Liver (tissue), 8 donors: ENCODE measurements at regions not wholly inside any gene's neighbourhood (a gene's known extent, or its start where the extent isn't known, plus 50 kb on each side); places are given as distances from the start of the nearest gene placed in this dataset.

Experiments used
- DNase-seq: peaks from one replicate; pipeline ENCODE4 v3.0.0-alpha.2; 2017; ENCODE audit warnings: low spot score
- H3K27ac ChIP-seq, 2 donors: one replicate each; pipeline ENCODE4 v1.7.0; 2013; ENCODE audit warnings: inconsistent platforms in 2 of 2, low read length in 2 of 2, control low read depth in 1 of 2, low read depth in 1 of 2, mild to moderate bottlenecking in 1 of 2
- H3K27me3 ChIP-seq, 4 donors: one replicate each; pipeline versions ENCODE4 v1.6.1 to v1.7.0; 2013; ENCODE audit warnings: low read length in 3 of 4, inconsistent platforms in 1 of 4, mild to moderate bottlenecking in 1 of 4, moderate library complexity in 1 of 4; ENCODE audit not compliant: control insufficient read depth in 4 of 4, insufficient read depth in 4 of 4
- H3K36me3 ChIP-seq, 4 donors: one replicate each; pipeline versions ENCODE4 v1.6.1 to v1.7.0; 2013; ENCODE audit warnings: low read length in 3 of 4, mild to moderate bottlenecking in 3 of 4, low read depth in 1 of 4, moderate library complexity in 1 of 4; ENCODE audit not compliant: control insufficient read depth in 4 of 4, insufficient read depth in 3 of 4
- H3K4me1 ChIP-seq, 4 donors: one replicate each; pipeline versions ENCODE4 v1.6.1 to v1.7.0; 2013; ENCODE audit warnings: low read length in 3 of 4, mild to moderate bottlenecking in 3 of 4, moderate library complexity in 1 of 4; ENCODE audit not compliant: control insufficient read depth in 4 of 4, insufficient read depth in 4 of 4
- H3K4me3 ChIP-seq, 3 donors: one replicate each; pipeline versions ENCODE4 v1.6.1 to v1.7.0; 2013; ENCODE audit warnings: low read length in 3 of 3, control low read depth in 1 of 3, low read depth in 1 of 3, mild to moderate bottlenecking in 1 of 3
- H3K9ac ChIP-seq, 2 donors: one replicate each; pipeline ENCODE4 v1.7.0; 2013; ENCODE audit warnings: low read length in 2 of 2, mild to moderate bottlenecking in 2 of 2, moderate library complexity in 2 of 2, control low read depth in 1 of 2, low read depth in 1 of 2
- H3K9me3 ChIP-seq, 4 donors: one replicate each; pipeline versions ENCODE4 v1.6.1 to v1.7.0; 2013; ENCODE audit warnings: low read length in 3 of 4; ENCODE audit not compliant: control insufficient read depth in 4 of 4
- CTCF ChIP-seq: fragments of 150-350 bp; IDR thresholded peaks from 2 replicates; pipeline ENCODE4 v1.5.1; 2017; ENCODE audit warnings: improper control_type of control experiment, low read depth, low read length; ENCODE audit not compliant: missing input control
- FOXA1 ChIP-seq: IDR thresholded peaks from 2 replicates; pipeline ENCODE4 v1.6.1; 2016; ENCODE audit warnings: antibody characterized with exemption
- FOXA2 ChIP-seq: IDR thresholded peaks from 2 replicates; pipeline ENCODE4 v1.6.1; 2016; ENCODE audit warnings: antibody characterized with exemption
- GABPA ChIP-seq, 2 donors: IDR thresholded peaks in 1 of 2; conservative IDR thresholded peaks in 1 of 2; 2 replicates each; pipeline ENCODE4 v1.6.1; 2016; ENCODE audit warnings: antibody characterized with exemption in 2 of 2, mild to moderate bottlenecking in 1 of 2, moderate library complexity in 1 of 2
- HNF4A ChIP-seq, 2 donors: conservative IDR thresholded peaks; 2 replicates each; pipeline ENCODE4 v1.6.1; 2016; ENCODE audit warnings: antibody characterized with exemption in 2 of 2, mild to moderate bottlenecking in 2 of 2
- HNF4G ChIP-seq: IDR thresholded peaks from 2 replicates; pipeline ENCODE4 v1.6.1; 2016; ENCODE audit warnings: antibody characterized with exemption
- JUND ChIP-seq, 2 donors: IDR thresholded peaks; 2 replicates each; pipeline ENCODE4 v1.6.1; 2016; ENCODE audit warnings: antibody characterized with exemption in 2 of 2
- MAX ChIP-seq: IDR thresholded peaks from 2 replicates; pipeline ENCODE4 v1.6.1; 2016; ENCODE audit warnings: antibody characterized with exemption
- NR2F2 ChIP-seq: IDR thresholded peaks from 2 replicates; pipeline ENCODE4 v1.6.1; 2016; ENCODE audit warnings: antibody characterized with exemption
- RAD21 ChIP-seq, 2 donors: IDR thresholded peaks; 2 replicates each; pipeline ENCODE4 v1.6.1; 2016; ENCODE audit warnings: antibody characterized with exemption in 2 of 2, mild to moderate bottlenecking in 2 of 2
- REST ChIP-seq: IDR thresholded peaks from 2 replicates; pipeline ENCODE4 v1.6.1; 2016; ENCODE audit warnings: antibody characterized with exemption, mild to moderate bottlenecking
- TAF1 ChIP-seq: conservative IDR thresholded peaks from 2 replicates; pipeline ENCODE4 v1.6.1; 2016; ENCODE audit warnings: antibody characterized with exemption, mild to moderate bottlenecking
- YY1 ChIP-seq: IDR thresholded peaks from 2 replicates; pipeline ENCODE4 v1.6.1; 2016; ENCODE audit warnings: antibody characterized with exemption, mild to moderate bottlenecking
- ZBTB33 ChIP-seq: IDR thresholded peaks from 2 replicates; pipeline ENCODE4 v1.6.1; 2016; ENCODE audit warnings: antibody characterized with exemption
- WGBS: extraction: QIAGEN DNeasy Blood & Tissue Kit; methylation state at CpG from one replicate; pipeline ENCODE4 v1.1.7; 2013; 5-methylcytosine and 5-hydroxymethylcytosine counted together
- donor health status: healthy.
- donor health status: healthy.
- donor health status: healthy.
- donor health status: healthy.
- donor health status: healthy.

GRCh38 chr3:81927811-81928210 lies 166.4 kb upstream of the GBE1 start (continued):
- TF ChIP-seq HNF4A (conservative IDR thresholded peaks at IDR 0.05) (no peak), FOXA1 (no peak), MAX (no peak), TAF1 (no peak), HNF4G (no peak), YY1 (no peak)

GRCh38 chr3:81925385-81925784 lies 163.9 kb upstream of the GBE1 start:
- H3K4me3 ChIP-seq = no peak overlapping the region
- DNase-seq = no peak
- H3K4me1 ChIP-seq = no peaks in the 10 kb centered on the region
- H3K27me3 ChIP-seq = no peaks in the 10 kb centered on the region
- H3K9ac ChIP-seq = no peak overlapping the region
- H3K9me3 ChIP-seq = no peaks in the 10 kb centered on the region
- no peaks in the 10 kb centered on the region for H3K36me3 ChIP-seq
- H3K27ac ChIP-seq = no peak overlapping the region
- no peak for TF ChIP-seq ZBTB33
- TF ChIP-seq MAX = no peak
- no peak for TF ChIP-seq GABPA (IDR thresholded peaks at IDR 0.05 in 1 of 2, conservative IDR thresholded peaks at IDR 0.05 in 1 of 2)
- no peak for TF ChIP-seq CTCF
- TF ChIP-seq NR2F2 = no peak

- TF ChIP-seq HNF4A (conservative IDR thresholded peaks at IDR 0.05) (no peak), REST (no peak), RAD21 (IDR thresholded peaks at IDR 0.05) (no peak), FOXA2 (no peak), JUND (IDR thresholded peaks at IDR 0.05) (no peak)
- Histone ChIP-seq H3K4me3 (no peak overlapping the region), H3K36me3 (no peaks in the 10 kb centered on the region), H3K27ac (no peak overlapping the region), H3K27me3 (no peaks in the 10 kb centered on the region), H3K9ac (no peak overlapping the region), H3K4me1 (no peaks in the 10 kb centered on the region), H3K9me3 (no peaks in the 10 kb centered on the region)
- WGBS = 89% methylated on average over 2 of the region's 2 CpGs
- no peak for DNase-seq
Observed at GRCh38 chr3:81923038-81923437, 161.6 kb upstream of the GBE1 start.
